Lower leg skin (tissue), 4 donors: ENCODE measurements at regions not wholly inside any gene's neighbourhood (a gene's known extent, or its start where the extent isn't known, plus 50 kb on each side); places are given as distances from the start of the nearest gene placed in this dataset.
"Not testable (repeated sequence)": the region's sequence is repeated elsewhere in the genome, so short reads cannot be mapped to it uniquely, and the experiment has no call there.

Experiments
- DNase-seq, 2 donors: peaks; one replicate each; pipeline ENCODE4 v3.0.0-alpha.2; 2019; ENCODE audit warnings: low spot score in 2 of 2
- H3K4me3 ChIP-seq: fragments of 200-600 bp; sonication (generic); 2 replicates; pipeline ENCODE4 v1.5.1; 2017; ENCODE audit warnings: mild to moderate bottlenecking, low read depth; ENCODE audit not compliant: poor library complexity, severe bottlenecking
- POLR2A ChIP-seq, 2 donors: fragments of 450-650 bp; IDR thresholded peaks; one replicate each; pipeline ENCODE4 v1.6.1; 2016 to 2017; ENCODE audit warnings: antibody characterized with exemption in 2 of 2, mild to moderate bottlenecking in 1 of 2, moderate library complexity in 1 of 2
- WGBS, 2 donors: methylation state at CpG; one replicate each; pipeline ENCODE4 v1.1.5; 2018; 5-methylcytosine and 5-hydroxymethylcytosine counted together
- intact Hi-C: fragments of 100-400 bp; cut with DNase I; formaldehyde crosslinking; loops from one replicate; pipeline ENCODE4 v1.15.0; 2023; ENCODE audit warnings: low total_unique reads
- TF ChIP-seq, protein P1 (sequence below), 3 donors: fragments of 450-650 bp; IDR thresholded peaks; one replicate each; pipeline ENCODE4 v1.5.1; 2016; ENCODE audit warnings: antibody characterized with exemption in 3 of 3, mild to moderate bottlenecking in 3 of 3, moderate library complexity in 2 of 3

DNA sequence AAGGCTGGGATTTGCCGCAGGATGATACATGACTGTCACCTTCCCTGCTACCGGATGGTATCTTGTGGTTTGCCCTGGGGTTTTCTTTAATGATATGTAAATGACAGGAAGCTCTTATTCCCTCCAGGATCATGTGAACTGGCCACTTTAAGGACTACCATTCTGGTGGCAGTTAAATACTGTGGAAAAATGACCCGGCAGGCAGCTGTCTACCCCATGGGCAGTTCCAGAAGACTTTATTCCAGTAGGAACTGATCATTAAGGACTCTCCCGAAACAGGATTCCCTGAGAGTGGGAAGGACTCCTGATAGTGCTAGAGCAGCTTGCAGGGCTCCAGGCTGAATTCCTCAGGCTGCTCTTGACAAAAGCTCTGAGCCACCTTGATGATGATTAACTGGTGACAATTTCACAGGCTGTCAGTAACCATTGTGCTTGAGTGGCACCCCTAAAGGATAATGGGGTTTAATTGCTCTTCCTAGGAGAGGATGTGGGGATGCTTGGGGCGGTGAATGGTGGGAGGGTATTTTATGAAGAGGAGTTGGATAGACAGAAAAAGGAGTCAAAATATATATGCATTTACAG lies 212.0 kb downstream of the CPS1 start:
- no peak for DNase-seq
- TF ChIP-seq POLR2A (IDR thresholded peaks at IDR 0.05) = no peak
- TF ChIP-seq, protein P1, sequence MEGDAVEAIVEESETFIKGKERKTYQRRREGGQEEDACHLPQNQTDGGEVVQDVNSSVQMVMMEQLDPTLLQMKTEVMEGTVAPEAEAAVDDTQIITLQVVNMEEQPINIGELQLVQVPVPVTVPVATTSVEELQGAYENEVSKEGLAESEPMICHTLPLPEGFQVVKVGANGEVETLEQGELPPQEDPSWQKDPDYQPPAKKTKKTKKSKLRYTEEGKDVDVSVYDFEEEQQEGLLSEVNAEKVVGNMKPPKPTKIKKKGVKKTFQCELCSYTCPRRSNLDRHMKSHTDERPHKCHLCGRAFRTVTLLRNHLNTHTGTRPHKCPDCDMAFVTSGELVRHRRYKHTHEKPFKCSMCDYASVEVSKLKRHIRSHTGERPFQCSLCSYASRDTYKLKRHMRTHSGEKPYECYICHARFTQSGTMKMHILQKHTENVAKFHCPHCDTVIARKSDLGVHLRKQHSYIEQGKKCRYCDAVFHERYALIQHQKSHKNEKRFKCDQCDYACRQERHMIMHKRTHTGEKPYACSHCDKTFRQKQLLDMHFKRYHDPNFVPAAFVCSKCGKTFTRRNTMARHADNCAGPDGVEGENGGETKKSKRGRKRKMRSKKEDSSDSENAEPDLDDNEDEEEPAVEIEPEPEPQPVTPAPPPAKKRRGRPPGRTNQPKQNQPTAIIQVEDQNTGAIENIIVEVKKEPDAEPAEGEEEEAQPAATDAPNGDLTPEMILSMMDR (IDR thresholded peaks at IDR 0.05) = no peak
- H3K4me3 ChIP-seq = no peak overlapping the region
- intact Hi-C loops = no loop called here
- 63 to 65% methylated on average over 5 of the region's 5 CpGs for WGBS, 2 donors

DNA sequence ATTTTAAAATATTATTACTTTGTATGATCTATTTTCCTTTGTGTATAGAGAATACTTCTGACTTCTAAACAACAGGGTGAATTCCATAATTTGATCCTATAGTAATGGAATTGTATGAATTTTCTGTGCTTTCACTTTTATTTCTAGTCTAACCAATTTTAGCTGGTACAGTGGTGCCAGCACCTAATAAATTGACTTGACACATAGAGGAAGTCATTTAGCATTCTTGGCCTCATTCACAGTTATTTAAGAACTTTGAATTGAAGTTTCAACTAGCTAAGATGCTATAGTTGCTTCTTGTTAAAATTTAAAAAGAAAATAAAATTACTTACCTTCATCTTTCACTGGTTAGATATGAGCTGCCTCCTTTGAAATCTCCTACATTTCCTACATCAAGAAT lies 220.4 kb downstream of the CPS1 start:
- intact Hi-C loops = no loop called here
- H3K4me3 ChIP-seq = no peak overlapping the region

DNA sequence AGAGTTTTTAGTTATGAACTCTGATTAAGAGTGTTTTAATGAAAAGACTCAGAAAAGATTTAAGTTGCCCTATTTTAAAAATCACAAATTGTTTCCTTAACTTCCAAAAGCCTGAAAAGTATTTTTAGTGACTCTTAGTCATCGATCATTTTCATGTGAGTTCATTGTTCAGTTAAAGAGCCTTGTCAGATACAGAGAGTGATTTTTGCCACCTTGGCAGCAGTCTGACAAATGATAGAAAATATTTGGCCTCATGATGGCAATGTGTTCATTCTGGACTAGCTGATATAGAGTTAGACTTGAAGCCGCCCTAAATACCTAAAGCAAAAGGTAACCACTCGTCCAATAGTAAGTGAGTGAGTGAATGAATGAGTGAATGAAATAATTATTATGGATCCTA lies 225.8 kb downstream of the CPS1 start:
- intact Hi-C loops = no loop called here
- H3K4me3 ChIP-seq = no peak overlapping the region
- 72 to 74% methylated on average over 3 of the region's 3 CpGs for WGBS, 2 donors
- DNase-seq = no peak
- TF ChIP-seq POLR2A (IDR thresholded peaks at IDR 0.05) = no peak
- TF ChIP-seq, protein P1 (IDR thresholded peaks at IDR 0.05) = no peak

More for the DNA sequence above, 220.4 kb downstream of the CPS1 start:
- TF ChIP-seq, protein P1 (IDR thresholded peaks at IDR 0.05) = no peak
- TF ChIP-seq POLR2A (IDR thresholded peaks at IDR 0.05) = no peak
- DNase-seq = no peak

DNA sequence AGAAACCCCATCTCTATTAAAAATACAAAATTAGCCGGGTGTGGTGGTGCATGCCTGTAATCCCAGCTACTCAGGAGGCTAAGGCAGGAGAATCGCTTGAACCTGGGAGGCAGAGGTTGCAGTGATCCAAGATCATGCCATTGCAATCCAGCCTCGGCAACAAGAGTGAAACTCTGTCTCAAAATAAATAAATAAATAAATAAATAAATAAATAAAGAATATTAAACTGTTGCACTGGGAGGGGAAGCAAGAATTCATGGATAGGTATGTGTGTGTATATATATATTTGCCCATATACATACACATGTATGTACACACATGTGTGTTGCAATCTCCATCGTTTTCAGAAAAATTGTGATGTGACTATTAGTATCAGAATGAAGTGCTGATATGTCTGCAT lies 231.4 kb downstream of the CPS1 start:
- intact Hi-C loops, H3K4me3 ChIP-seq, DNase-seq: not testable (repeated sequence)
- 87 to 92% methylated on average over 4 of the region's 4 CpGs for WGBS, 2 donors

DNA sequence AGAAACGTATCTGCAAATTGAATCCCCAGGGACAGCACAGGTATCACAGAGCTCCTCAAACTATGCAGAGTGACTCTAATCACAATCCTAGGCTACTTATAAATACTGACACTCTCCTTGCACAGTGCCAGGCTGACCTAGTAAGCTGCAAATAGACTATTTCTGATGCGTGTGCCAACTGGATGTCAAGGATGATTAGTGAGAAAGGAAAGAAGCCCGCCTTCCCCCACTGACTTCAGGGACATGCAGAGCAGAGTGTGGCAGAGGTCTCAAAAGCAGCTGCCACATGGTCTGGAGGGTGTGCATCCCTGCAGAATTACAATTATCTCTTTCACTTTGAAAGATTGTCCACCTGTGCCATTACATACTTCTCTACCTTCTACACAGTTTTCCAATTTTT lies 235.6 kb downstream of the CPS1 start:
- intact Hi-C loops = no loop called here
- H3K4me3 ChIP-seq = no peak overlapping the region
- no peak for TF ChIP-seq POLR2A (IDR thresholded peaks at IDR 0.05)
- TF ChIP-seq, protein P1 (IDR thresholded peaks at IDR 0.05) = no peak
- no peak for DNase-seq
- 39 to 63% methylated on average over 3 of the region's 3 CpGs for WGBS, 2 donors

DNA sequence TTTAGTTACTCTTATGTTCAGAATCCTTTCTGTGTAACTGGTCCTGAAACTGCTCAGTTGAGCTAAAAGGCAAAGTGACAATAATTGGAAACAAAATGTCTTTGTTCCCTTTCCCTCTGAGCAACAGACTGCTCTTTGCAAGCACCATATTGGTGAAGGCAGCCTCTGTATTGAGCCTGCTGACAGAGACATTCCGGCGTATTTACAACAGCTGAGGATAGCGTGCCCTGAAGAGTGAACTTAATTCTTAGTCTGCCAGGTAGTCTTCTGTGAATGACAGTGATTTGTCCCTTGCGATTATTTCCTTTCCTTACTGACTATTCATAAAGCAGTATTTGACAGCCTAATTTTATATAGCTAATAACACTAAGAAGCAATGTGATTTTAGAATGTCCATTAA lies 239.1 kb downstream of the CPS1 start:
- intact Hi-C loops = no loop called here
- TF ChIP-seq POLR2A (IDR thresholded peaks at IDR 0.05) = no peak
- TF ChIP-seq, protein P1 (IDR thresholded peaks at IDR 0.05) = no peak
- 78 to 87% methylated on average over 4 of the region's 4 CpGs for WGBS, 2 donors
- no peak for DNase-seq
- no peak overlapping the region for H3K4me3 ChIP-seq
